GM12878 (cell line): ENCODE measurements at regions not wholly inside any gene's neighbourhood (a gene's known extent, or its start where the extent isn't known, plus 50 kb on each side); places are given as distances from the start of the nearest gene placed in this dataset.

ENCODE experiments used
- ATAC-seq: fragments of 200-7000 bp; cut with Tn5 transposase; 3 replicates; pipeline ENCODE4 v1.9.1; 2020; ENCODE audit warnings: mild to moderate bottlenecking, moderate library complexity
- BruUV-seq: library from RNA; stranded (reverse); fragments of 400-500 nt; replicated peaks from 2 replicates; lab custom pipeline; 2021; lab: Mats Ljungman, UMichigan
- CTCF ChIA-PET: fragments of 300-600 bp; sonication (Branson Sonifier 250); formaldehyde crosslinking; extraction: SDS; loops from one replicate; lab custom pipeline; 2021; ENCODE audit warnings: inconsistent platforms; lab: Yijun Ruan, JAX
- POLR2A ChIA-PET: fragments of 350-600 bp; formaldehyde crosslinking; extraction: SDS; loops from one replicate; lab custom pipeline; 2021; ENCODE audit warnings: inconsistent platforms; lab: Charles Lee
- RAD21 ChIA-PET: fragments of 300-600 bp; sonication (Branson Sonifier 250); formaldehyde crosslinking; loops from one replicate; lab custom pipeline; 2023; ENCODE audit warnings: antibody characterized with exemption; ENCODE audit not compliant: unreplicated experiment; lab: Charles Lee
- SMC1A ChIA-PET: fragments of 300-600 bp; sonication (Branson Sonifier 250); formaldehyde crosslinking; loops from one replicate; lab custom pipeline; 2023; ENCODE audit not compliant: unreplicated experiment, uncharacterized antibody; lab: Charles Lee
- DNase-seq: peaks from one replicate; pipeline ENCODE4 v3.0.0-alpha.2; 2011; ENCODE audit warnings: low read depth, low spot score
- FAIRE-seq: peaks from 3 replicates; lab custom pipeline; 2011; peaks lifted over from hg19 to GRCh38; lab: Jason Lieb, UNC
- H2AFZ ChIP-seq: 2 replicates; pipeline ENCODE4 v1.6.0; 2011; ENCODE audit warnings: low read depth, low read length, control low read depth; ENCODE audit not compliant: control insufficient read depth
- H3K27ac ChIP-seq: 2 replicates; pipeline ENCODE4 v1.5.1; 2011; ENCODE audit warnings: control low read depth; ENCODE audit not compliant: control insufficient read depth, insufficient read depth
- H3K27me3 ChIP-seq, 2 experiments: replicated peaks in 1 of 2; 2 replicates each; pipeline versions ENCODE4 v1.6.0 to v1.6.1; 2011; ENCODE audit warnings: low read length in 1 of 2; ENCODE audit not compliant: control insufficient read depth in 2 of 2, insufficient read depth in 2 of 2
- H3K36me3 ChIP-seq, 2 experiments: 2 replicates each; pipeline ENCODE4 v1.5.1; 2011; ENCODE audit warnings: low read length in 1 of 2; ENCODE audit not compliant: control insufficient read depth in 2 of 2, insufficient read depth in 2 of 2
- H3K4me1 ChIP-seq: 2 replicates; pipeline ENCODE4 v1.6.1; 2011; ENCODE audit warnings: mild to moderate bottlenecking, low read length, moderate library complexity, mixed read lengths; ENCODE audit not compliant: control insufficient read depth, insufficient read depth
- H3K4me2 ChIP-seq: 2 replicates; pipeline ENCODE4 v1.6.0; 2011; ENCODE audit warnings: control low read depth; ENCODE audit not compliant: control insufficient read depth, insufficient read depth
- H3K4me3 ChIP-seq: fragments of 200-600 bp; sonication (generic); 2 replicates; pipeline ENCODE4 v1.5.1; 2016
- H3K79me2 ChIP-seq: 2 replicates; pipeline ENCODE4 v1.6.0; 2011; ENCODE audit warnings: low read length; ENCODE audit not compliant: control insufficient read depth, insufficient read depth
- H3K9ac ChIP-seq: 2 replicates; pipeline ENCODE4 v1.8.0; 2011; ENCODE audit warnings: low read length, control low read depth, mixed read lengths; ENCODE audit not compliant: control insufficient read depth, insufficient read depth
- H3K9me3 ChIP-seq: replicated peaks from 3 replicates; pipeline ENCODE4 v1.5.1; 2011; ENCODE audit warnings: mild to moderate bottlenecking, low read length; ENCODE audit not compliant: control insufficient read depth, insufficient read depth
- H4K20me1 ChIP-seq: 2 replicates; pipeline ENCODE4 v1.6.0; 2011; ENCODE audit not compliant: control insufficient read depth, insufficient read depth
- HDAC2 ChIP-seq: fragments of 200-600 bp; sonication (generic); IDR thresholded peaks from 2 replicates; pipeline ENCODE4 v1.6.1; 2017
- HDAC6 ChIP-seq: fragments of 200-600 bp; sonication (generic); IDR thresholded peaks from one replicate; pipeline ENCODE4 v1.8.0; 2017; ENCODE audit warnings: antibody characterized with exemption; ENCODE audit not compliant: unreplicated experiment
- JUNB ChIP-seq: IDR thresholded peaks from 2 replicates; pipeline ENCODE4 v1.6.1; 2016; ENCODE audit warnings: antibody characterized with exemption, mild to moderate bottlenecking
- MYC ChIP-seq: IDR thresholded peaks from 2 replicates; pipeline ENCODE4 v1.6.1; 2011; ENCODE audit warnings: mild to moderate bottlenecking, low read length, moderate library complexity, inconsistent platforms; ENCODE audit not compliant: insufficient read depth, insufficient replicate concordance, insufficient read length, severe bottlenecking
- NFIC ChIP-seq: IDR thresholded peaks from 2 replicates; pipeline ENCODE4 v1.6.1; 2012; ENCODE audit warnings: low read depth, mild to moderate bottlenecking, inconsistent platforms, low read length, moderate library complexity
- YBX1 ChIP-seq: fragments of 450-650 bp; IDR thresholded peaks from 2 replicates; pipeline ENCODE4 v1.6.1; 2016; ENCODE audit warnings: antibody characterized with exemption
- ZNF274 ChIP-seq: IDR thresholded peaks from one replicate; pipeline ENCODE4 v1.8.0; 2011; ENCODE audit not compliant: insufficient read length, insufficient read depth
- WGBS: methylation state at CpG from one replicate; pipeline ENCODE4 v1.1.6; 2016; ENCODE audit warnings: low lambda C conversion rate; ENCODE audit not compliant: insufficient replicate concordance, insufficient coverage; ENCODE audit errors: missing lambda C conversion rate; 5-methylcytosine and 5-hydroxymethylcytosine counted together
- in situ Hi-C: fragments of 300-500 bp; cut with MboI; formaldehyde crosslinking; loops from 9 replicates; pipeline ENCODE4 v1.14.3; 2018; ENCODE audit warnings: mixed read lengths
- intact Hi-C: fragments of 100-400 bp; cut with micrococcal nuclease; formaldehyde crosslinking; loops from one replicate; pipeline ENCODE4 v1.14.2; 2022; ENCODE audit not compliant: unreplicated experiment
- TF ChIP-seq, protein P1 (sequence below): fragments of 450-650 bp; IDR thresholded peaks from 2 replicates; pipeline ENCODE4 v1.6.1; 2017; ENCODE audit warnings: low read depth, mild to moderate bottlenecking, moderate library complexity
- TF ChIP-seq, protein P2 (sequence below): fragments of 450-650 bp; formaldehyde crosslinking; IDR thresholded peaks from 2 replicates; pipeline ENCODE4 v1.4.0; 2022; ENCODE audit warnings: mild to moderate bottlenecking, moderate library complexity

DNA sequence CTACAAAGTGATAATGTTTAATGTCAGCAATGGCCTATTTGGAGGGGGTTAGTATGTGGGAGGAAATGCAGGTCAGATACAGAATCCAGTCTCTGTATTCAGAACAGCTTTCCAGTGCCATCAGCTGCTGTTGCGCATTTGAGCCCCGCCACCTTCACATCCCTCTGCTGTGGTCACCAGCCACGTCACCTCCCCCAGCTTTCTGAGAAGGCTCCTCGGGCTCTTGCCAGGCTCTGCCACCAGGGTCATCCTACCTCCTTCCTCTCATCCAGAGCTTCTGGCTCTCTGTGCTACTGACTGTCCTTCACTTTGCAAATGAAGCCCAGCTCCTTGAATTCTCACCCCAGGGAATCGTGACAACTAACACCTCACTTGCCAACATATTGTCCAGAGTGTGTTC lies 138.8 kb downstream of the PIK3R1 start (continued):
- TF ChIP-seq, protein P1, sequence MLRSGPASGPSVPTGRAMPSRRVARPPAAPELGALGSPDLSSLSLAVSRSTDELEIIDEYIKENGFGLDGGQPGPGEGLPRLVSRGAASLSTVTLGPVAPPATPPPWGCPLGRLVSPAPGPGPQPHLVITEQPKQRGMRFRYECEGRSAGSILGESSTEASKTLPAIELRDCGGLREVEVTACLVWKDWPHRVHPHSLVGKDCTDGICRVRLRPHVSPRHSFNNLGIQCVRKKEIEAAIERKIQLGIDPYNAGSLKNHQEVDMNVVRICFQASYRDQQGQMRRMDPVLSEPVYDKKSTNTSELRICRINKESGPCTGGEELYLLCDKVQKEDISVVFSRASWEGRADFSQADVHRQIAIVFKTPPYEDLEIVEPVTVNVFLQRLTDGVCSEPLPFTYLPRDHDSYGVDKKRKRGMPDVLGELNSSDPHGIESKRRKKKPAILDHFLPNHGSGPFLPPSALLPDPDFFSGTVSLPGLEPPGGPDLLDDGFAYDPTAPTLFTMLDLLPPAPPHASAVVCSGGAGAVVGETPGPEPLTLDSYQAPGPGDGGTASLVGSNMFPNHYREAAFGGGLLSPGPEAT: no peak

DNA sequence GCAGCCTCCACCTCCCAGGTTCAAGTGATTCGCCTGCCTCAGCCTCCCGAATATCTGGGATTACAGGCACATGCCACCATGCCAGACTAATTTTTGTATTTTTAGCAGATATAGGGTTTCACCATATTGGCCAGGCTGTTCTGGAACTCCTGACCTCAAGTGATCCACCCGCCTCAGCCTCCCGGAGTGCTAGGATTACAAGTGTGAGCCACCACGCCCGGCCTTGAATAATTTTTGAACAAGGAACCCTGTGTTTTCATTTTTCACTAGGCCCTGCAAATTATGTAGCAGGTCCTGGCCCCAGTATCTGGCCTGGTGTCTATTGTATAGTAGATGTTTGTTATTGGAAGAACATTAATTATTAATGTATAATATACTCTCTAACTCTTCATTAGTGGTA lies 140.7 kb downstream of the PIK3R1 start:
- POLR2A ChIA-PET: no interaction called here

More for the DNA sequence above, 140.7 kb downstream of the PIK3R1 start:
- TF ChIP-seq YBX1: no peak
- no peak for TF ChIP-seq ZNF274
- TF ChIP-seq, protein P2, sequence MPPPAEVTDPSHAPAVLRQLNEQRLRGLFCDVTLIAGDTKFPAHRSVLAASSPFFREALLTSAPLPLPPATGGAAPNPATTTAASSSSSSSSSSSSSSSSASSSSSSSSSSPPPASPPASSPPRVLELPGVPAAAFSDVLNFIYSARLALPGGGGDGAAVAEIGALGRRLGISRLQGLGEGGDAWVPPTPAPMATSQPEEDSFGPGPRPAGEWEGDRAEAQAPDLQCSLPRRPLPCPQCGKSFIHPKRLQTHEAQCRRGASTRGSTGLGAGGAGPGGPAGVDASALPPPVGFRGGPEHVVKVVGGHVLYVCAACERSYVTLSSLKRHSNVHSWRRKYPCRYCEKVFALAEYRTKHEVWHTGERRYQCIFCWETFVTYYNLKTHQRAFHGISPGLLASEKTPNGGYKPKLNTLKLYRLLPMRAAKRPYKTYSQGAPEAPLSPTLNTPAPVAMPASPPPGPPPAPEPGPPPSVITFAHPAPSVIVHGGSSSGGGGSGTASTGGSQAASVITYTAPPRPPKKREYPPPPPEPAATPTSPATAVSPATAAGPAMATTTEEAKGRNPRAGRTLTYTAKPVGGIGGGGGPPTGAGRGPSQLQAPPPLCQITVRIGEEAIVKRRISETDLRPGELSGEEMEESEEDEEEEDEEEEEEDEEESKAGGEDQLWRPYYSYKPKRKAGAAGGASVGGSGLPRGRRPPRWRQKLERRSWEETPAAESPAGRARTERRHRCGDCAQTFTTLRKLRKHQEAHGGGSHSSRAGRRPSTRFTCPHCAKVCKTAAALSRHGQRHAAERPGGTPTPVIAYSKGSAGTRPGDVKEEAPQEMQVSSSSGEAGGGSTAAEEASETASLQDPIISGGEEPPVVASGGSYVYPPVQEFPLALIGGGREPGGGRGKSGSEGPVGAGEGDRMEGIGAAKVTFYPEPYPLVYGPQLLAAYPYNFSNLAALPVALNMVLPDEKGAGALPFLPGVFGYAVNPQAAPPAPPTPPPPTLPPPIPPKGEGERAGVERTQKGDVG (CRISPR knock-in tag): no peak
- TF ChIP-seq JUNB: no peak
- TF ChIP-seq HDAC2: no peak
- TF ChIP-seq MYC: no peak
- no peak for TF ChIP-seq NFIC
- no peak for TF ChIP-seq HDAC6
- Histone ChIP-seq H3K27ac (no peak overlapping the region), H3K4me2 (no peak overlapping the region), H3K4me1 (no peaks in the 10 kb centered on the region), H3K9me3 (no peaks in the 10 kb centered on the region), H4K20me1 (no peaks in the 10 kb centered on the region), H3K36me3 (no peaks in the 10 kb centered on the region), H3K27me3 (no peaks in the 10 kb centered on the region), H3K79me2 (no peaks in the 10 kb centered on the region), H3K4me3 (no peak overlapping the region), H2AFZ (no peak overlapping the region), H3K9ac (no peak overlapping the region)
- DNase-seq: no peak
- intact Hi-C loops (no loop called here), in situ Hi-C loops (no loop called here)
- no peak for FAIRE-seq
- CTCF ChIA-PET: no interaction called here
- WGBS: 76% methylated on average over 6 of the region's 6 CpGs
- RAD21 ChIA-PET: no interaction called here
- no TSS peak for BruUV-seq
- SMC1A ChIA-PET: interaction anchor here (1.0 to 2.5 kb wide), 3 partner anchors 13 to 99 kb away, joined by 3 to 8 read pairs (median 3); no protein-coding TSS in a partner anchor
- no peak for ATAC-seq
